Endothelial cell of umbilical vein (primary cell): ENCODE measurements at regions not wholly inside any gene's neighbourhood (a gene's known extent, or its start where the extent isn't known, plus 50 kb on each side); places are given as distances from the start of the nearest gene placed in this dataset.
"Not testable (repeated sequence)": the region's sequence is repeated elsewhere in the genome, so short reads cannot be mapped to it uniquely, and the experiment has no call there.

Experiments used
- BruUV-seq: library from RNA; stranded (reverse); fragments of 400-500 nt; replicated peaks from 2 replicates; lab custom pipeline; 2021; lab: Mats Ljungman, UMichigan
- CTCF ChIA-PET: fragments of 300-600, 350-600 bp; sonication (Branson Sonifier 250); formaldehyde crosslinking; loops from one replicate; lab custom pipeline; 2021; ENCODE audit warnings: antibody characterized with exemption, inconsistent platforms; lab: Charles Lee
- POLR2A ChIA-PET: fragments of 300-600, 350-600 bp; sonication (Branson Sonifier 250); formaldehyde crosslinking; loops from one replicate; lab custom pipeline; 2021; ENCODE audit warnings: antibody characterized with exemption, inconsistent platforms; lab: Charles Lee
- DNase-seq: peaks from one replicate; pipeline ENCODE4 v3.0.0-alpha.2; 2011; ENCODE audit warnings: low read depth, low spot score
- FAIRE-seq: peaks from 2 replicates; lab custom pipeline; 2011; peaks lifted over from hg19 to GRCh38; lab: Jason Lieb, UNC
- H2AFZ ChIP-seq: 2 replicates; pipeline ENCODE4 v1.6.0; 2012; ENCODE audit warnings: low read depth, low read length, control low read depth, inconsistent platforms
- H3K27ac ChIP-seq: 2 replicates; pipeline ENCODE4 v1.5.1; 2011; ENCODE audit warnings: low read depth, mild to moderate bottlenecking, control low read depth, low read length, moderate library complexity; ENCODE audit not compliant: insufficient read depth
- H3K27me3 ChIP-seq, 2 experiments: 2 replicates each; pipeline versions ENCODE4 v1.6.0 to v1.6.1; 2011; ENCODE audit warnings: low read length in 2 of 2, mixed read lengths in 1 of 2; ENCODE audit not compliant: control insufficient read depth in 2 of 2, insufficient read depth in 2 of 2
- H3K36me3 ChIP-seq, 2 experiments: 2 replicates in 1 of 2; 3 replicates in 1 of 2; pipeline ENCODE4 v1.5.1; 2011; ENCODE audit warnings: low read length in 2 of 2, mild to moderate bottlenecking in 1 of 2, moderate library complexity in 1 of 2; ENCODE audit not compliant: control insufficient read depth in 2 of 2, insufficient read depth in 2 of 2; ENCODE audit errors: extremely low read depth in 1 of 2
- H3K4me1 ChIP-seq: 3 replicates; pipeline ENCODE4 v1.5.1; 2011; ENCODE audit warnings: mild to moderate bottlenecking, low read length; ENCODE audit not compliant: control insufficient read depth, insufficient read depth; ENCODE audit errors: extremely low read depth
- H3K4me2 ChIP-seq: 2 replicates; pipeline ENCODE4 v1.6.1; 2011; ENCODE audit warnings: low read length, control low read depth, mixed read lengths; ENCODE audit not compliant: insufficient read depth
- H3K4me3 ChIP-seq, 3 experiments: fragments of 200-600 bp in 1 of 3; sonication (generic), shearing (Covaris generic) in 1 of 3; replicated peaks in 1 of 3; 2 replicates each; pipeline ENCODE4 v1.5.1; 2011 to 2016; ENCODE audit warnings: control low read depth in 3 of 3, low read length in 3 of 3, mild to moderate bottlenecking in 2 of 3, inconsistent platforms in 1 of 3, low read depth in 1 of 3, moderate library complexity in 1 of 3; ENCODE audit not compliant: insufficient read depth in 1 of 3
- H3K79me2 ChIP-seq: 2 replicates; pipeline ENCODE4 v1.6.0; 2012; ENCODE audit warnings: low read length, inconsistent platforms; ENCODE audit not compliant: control insufficient read depth, insufficient read depth
- H3K9ac ChIP-seq: replicated peaks from 2 replicates; pipeline ENCODE3; 2011; ENCODE audit warnings: low read length, control low read depth; ENCODE audit not compliant: insufficient read depth; ENCODE audit errors: extremely low read depth
- H3K9me1 ChIP-seq: replicated peaks from 3 replicates; pipeline ENCODE4 v1.6.0; 2011; ENCODE audit warnings: mild to moderate bottlenecking, low read length; ENCODE audit not compliant: control insufficient read depth, insufficient read depth; ENCODE audit errors: extremely low read depth
- H3K9me3 ChIP-seq: replicated peaks from 2 replicates; pipeline ENCODE4 v1.5.1; 2012; ENCODE audit warnings: low read length, inconsistent platforms; ENCODE audit not compliant: control insufficient read depth, insufficient read depth
- H4K20me1 ChIP-seq: replicated peaks from 2 replicates; pipeline ENCODE3; 2011; ENCODE audit warnings: mild to moderate bottlenecking, low read length; ENCODE audit not compliant: control insufficient read depth, insufficient read depth; ENCODE audit errors: extremely low read depth
- CTCF ChIP-seq, 2 donors: IDR thresholded peaks; 1 replicate in 1 of 2; 2 replicates in 1 of 2; pipeline ENCODE4 v1.5.1; 2011; ENCODE audit warnings: low read length in 2 of 2, mild to moderate bottlenecking in 2 of 2, moderate library complexity in 2 of 2, control low read depth in 1 of 2, inconsistent platforms in 1 of 2, low read depth in 1 of 2; ENCODE audit not compliant: insufficient read depth in 1 of 2; ENCODE audit errors: extremely low read depth in 1 of 2
- EZH2 ChIP-seq: IDR thresholded peaks from 2 replicates; pipeline ENCODE4 v1.6.1; 2012; ENCODE audit warnings: borderline replicate concordance, low read depth, mild to moderate bottlenecking, moderate library complexity, low read length, inconsistent platforms; ENCODE audit not compliant: severe bottlenecking
- FOS ChIP-seq: IDR thresholded peaks from 2 replicates; pipeline ENCODE4 v1.6.1; 2011; ENCODE audit warnings: mild to moderate bottlenecking, low read length, moderate library complexity, borderline replicate concordance; ENCODE audit not compliant: insufficient read depth
- GATA2 ChIP-seq: IDR thresholded peaks from 2 replicates; pipeline ENCODE4 v1.7.0; 2011; ENCODE audit warnings: low read depth, mild to moderate bottlenecking, moderate library complexity, mixed read lengths, low read length; ENCODE audit not compliant: insufficient read length, insufficient read depth
- JUN ChIP-seq: IDR thresholded peaks from 2 replicates; pipeline ENCODE4 v1.6.1; 2011; ENCODE audit warnings: borderline replicate concordance, low read depth; ENCODE audit not compliant: insufficient read length, insufficient read depth
- MAX ChIP-seq: IDR thresholded peaks from 2 replicates; pipeline ENCODE4 v1.6.1; 2011; ENCODE audit not compliant: insufficient read depth, insufficient read length
- MYC ChIP-seq: IDR thresholded peaks from one replicate; pipeline ENCODE4 v1.6.1; 2011; ENCODE audit warnings: mild to moderate bottlenecking, low read depth, low read length
- POLR2A ChIP-seq: IDR thresholded peaks from 2 replicates; pipeline ENCODE4 v1.6.1; 2012; ENCODE audit warnings: low read depth, mild to moderate bottlenecking, control low read depth, low read length
- POLR2AphosphoS5 ChIP-seq: IDR thresholded peaks from 2 replicates; pipeline ENCODE4 v1.6.1; 2012; ENCODE audit warnings: low read depth, mild to moderate bottlenecking, control low read depth, low read length, moderate library complexity; ENCODE audit not compliant: insufficient read depth
- dilution Hi-C: fragments of 300-500 bp; cut with MboI; formaldehyde crosslinking; loops from one replicate; pipeline ENCODE4 v1.15.0; 2019; ENCODE audit warnings: low sequenced_read_pairs; ENCODE audit not compliant: extremely low pct_ligation_motif_present
- intact Hi-C: fragments of 100-400 bp; cut with micrococcal nuclease; formaldehyde crosslinking; loops from one replicate; pipeline ENCODE4 v1.10.0; 2022

- H2AFZ ChIP-seq, result no peak overlapping the region
- ChIA-PET POLR2A (no interaction called here), CTCF (interaction anchor here (1.0 kb wide), 1 partner anchor 14 kb away, joined by 3 read pairs; no protein-coding TSS in a partner anchor)
- FAIRE-seq (no peak), DNase-seq (no peak)
- TF ChIP-seq JUN, result no peak
- no peak for TF ChIP-seq EZH2
- no peak for TF ChIP-seq GATA2
- TF ChIP-seq MAX, result no peak
- TF ChIP-seq POLR2AphosphoS5, result no peak
- TF ChIP-seq FOS, result no peak
- no peak for TF ChIP-seq CTCF (IDR thresholded peaks at IDR 0.05; ENCODE audit: extremely low read depth in 1 of 2, insufficient read depth in 1 of 2, low read depth in 1 of 2, low read length in 2 of 2)
- no peak for TF ChIP-seq MYC
- TF ChIP-seq POLR2A, result no peak
- H3K9me3 ChIP-seq, result no peaks in the 10 kb centered on the region
- H3K4me3 ChIP-seq, result no peak overlapping the region
- dilution Hi-C loops, result no loop called here
- H3K4me2 ChIP-seq, result no peak overlapping the region
- no peaks in the 10 kb centered on the region for H3K9me1 ChIP-seq
- H3K9ac ChIP-seq, result no peak overlapping the region
- no peaks in the 10 kb centered on the region for H3K36me3 ChIP-seq
- intact Hi-C loops, result no loop called here
- no TSS peak for BruUV-seq
- H4K20me1 ChIP-seq, result no peaks in the 10 kb centered on the region
- H3K4me1 ChIP-seq, result no peaks in the 10 kb centered on the region
- no peak overlapping the region for H3K27ac ChIP-seq
- no peaks in the 10 kb centered on the region for H3K79me2 ChIP-seq
- H3K27me3 ChIP-seq, result no peaks in the 10 kb centered on the region
These were observed 1399.2 kb upstream of the ATXN8OS start for GRCh38 chr13:68708336-68708908.

DNA sequence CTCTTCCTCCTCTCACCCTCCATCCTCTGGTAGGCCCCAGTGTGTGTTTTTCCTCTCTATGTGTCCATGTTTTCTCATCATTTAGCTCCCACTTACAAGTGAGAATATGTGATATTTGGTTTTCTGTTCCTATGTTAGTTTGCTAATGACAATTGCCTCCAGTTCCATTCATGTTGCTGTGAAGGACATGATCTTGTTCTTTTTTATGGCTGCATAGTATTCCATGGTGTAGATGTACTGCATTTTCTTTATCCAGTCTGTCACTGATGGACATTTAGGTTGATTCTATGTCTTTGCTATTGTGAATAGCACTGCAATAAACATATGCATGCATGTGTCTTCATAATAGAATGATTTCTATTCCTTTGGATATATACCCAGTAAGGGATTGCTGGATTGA lies 1401.6 kb upstream of the ATXN8OS start:
- H3K4me1 ChIP-seq, CTCF ChIA-PET, H3K4me2 ChIP-seq, H3K4me3 ChIP-seq, POLR2A ChIA-PET, H3K36me3 ChIP-seq, H3K9me1 ChIP-seq, DNase-seq, H2AFZ ChIP-seq, FAIRE-seq, intact Hi-C loops, dilution Hi-C loops, H3K79me2 ChIP-seq, H3K9ac ChIP-seq, BruUV-seq, H3K27ac ChIP-seq, H3K27me3 ChIP-seq, H4K20me1 ChIP-seq, H3K9me3 ChIP-seq: not testable (repeated sequence)
